ENCODE measurements at regions not wholly inside any gene's neighbourhood (a gene's known extent, or its start where the extent isn't known, plus 50 kb on each side); places are given as distances from the start of the nearest gene placed in this dataset.
"Not testable (repeated sequence)": the region's sequence is repeated elsewhere in the genome, so short reads cannot be mapped to it uniquely, and the experiment has no call there.

DNA sequence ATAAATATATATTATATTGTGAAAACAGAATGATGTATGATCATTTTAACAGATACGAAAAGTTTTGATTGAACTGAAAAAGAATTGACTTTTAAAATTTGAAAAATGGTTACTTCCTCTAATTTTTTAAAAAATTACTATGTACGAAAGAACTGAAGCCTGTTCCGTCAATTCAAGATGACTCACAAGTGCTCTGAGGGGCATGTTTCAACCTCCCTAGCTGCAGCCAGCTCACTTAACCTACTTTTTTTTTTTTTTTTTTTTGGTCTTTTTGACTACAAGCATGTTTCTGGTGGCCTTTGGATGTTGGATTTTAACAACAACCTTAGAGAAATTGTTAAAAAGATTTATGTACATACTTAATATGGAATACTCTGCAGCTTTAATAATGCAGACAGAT, 1139.3 kb downstream of the DIAPH3 start:
- no peak overlapping the region for H3K4me2 ChIP-seq (ENCODE audit: low read depth, low read length, poor library complexity, severe bottlenecking)
- H3K9me3 ChIP-seq (ENCODE audit: low read length): peaks cover 1% of the 10 kb centered on the region; the same call in 1 of the 2 replicates
- H3K27ac ChIP-seq (ENCODE audit: low read length): no peak overlapping the region
- H3K27me3 ChIP-seq (ENCODE audit: low read length): no peaks in the 10 kb centered on the region
- H3K9ac ChIP-seq (ENCODE audit: low read length): no peak overlapping the region
- H3K4me1 ChIP-seq (ENCODE audit: low read length): no peaks in the 10 kb centered on the region
- DNase-seq: no peak
- no peaks in the 10 kb centered on the region for H3K9me2 ChIP-seq (replicated peaks; ENCODE audit: insufficient read depth, low read length)
- H2AFZ ChIP-seq (ENCODE audit: low read length): no peak overlapping the region
- no peak overlapping the region for H3K4me3 ChIP-seq (ENCODE audit: low read length)
- H3K79me2 ChIP-seq (ENCODE audit: low read length): no peaks in the 10 kb centered on the region
- H4K20me1 ChIP-seq (ENCODE audit: insufficient read depth, low read depth, low read length): no peaks in the 10 kb centered on the region
- H3K36me3 ChIP-seq (ENCODE audit: insufficient read depth, low read length): no peaks in the 10 kb centered on the region

DNA sequence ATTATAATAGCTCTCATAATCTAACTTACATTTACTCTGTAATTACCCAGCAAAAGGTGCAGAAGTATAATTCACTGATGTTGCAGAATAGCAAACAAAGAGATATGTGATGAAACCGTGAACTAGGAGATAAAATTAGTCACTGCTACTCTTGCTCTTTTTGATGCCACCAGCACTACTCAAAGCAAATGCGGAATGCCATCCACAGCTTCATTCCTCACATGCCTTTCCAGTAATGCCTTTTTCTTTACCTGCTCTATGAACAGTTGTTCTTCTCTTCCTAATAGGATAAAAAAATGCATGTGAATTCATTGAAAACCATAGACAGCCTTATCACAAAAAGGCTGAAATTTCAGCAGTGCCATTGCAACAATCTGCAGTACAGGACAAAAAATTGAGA, 1129.5 kb downstream of the DIAPH3 start:
- no peak for DNase-seq
- H3K9ac ChIP-seq (ENCODE audit: low read length): no peak overlapping the region
- H4K20me1 ChIP-seq (ENCODE audit: insufficient read depth, low read depth, low read length): no peaks in the 10 kb centered on the region
- no peaks in the 10 kb centered on the region for H3K27me3 ChIP-seq (ENCODE audit: low read length)
- H3K79me2 ChIP-seq (ENCODE audit: low read length): no peaks in the 10 kb centered on the region
- no peaks in the 10 kb centered on the region for H3K9me2 ChIP-seq (replicated peaks; ENCODE audit: insufficient read depth, low read length)
- no peak overlapping the region for H3K27ac ChIP-seq (ENCODE audit: low read length)
- no peak overlapping the region for H2AFZ ChIP-seq (ENCODE audit: low read length)
- no peak overlapping the region for H3K4me2 ChIP-seq (ENCODE audit: low read depth, low read length, poor library complexity, severe bottlenecking)
- no peaks in the 10 kb centered on the region; the same call in 1 of the 2 replicates for H3K36me3 ChIP-seq (ENCODE audit: insufficient read depth, low read length)
- no peaks in the 10 kb centered on the region for H3K4me1 ChIP-seq (ENCODE audit: low read length)
- no peaks in the 10 kb centered on the region; the same call in 1 of the 2 replicates for H3K9me3 ChIP-seq (ENCODE audit: low read length)
- H3K4me3 ChIP-seq (ENCODE audit: low read length): no peak overlapping the region

DNA sequence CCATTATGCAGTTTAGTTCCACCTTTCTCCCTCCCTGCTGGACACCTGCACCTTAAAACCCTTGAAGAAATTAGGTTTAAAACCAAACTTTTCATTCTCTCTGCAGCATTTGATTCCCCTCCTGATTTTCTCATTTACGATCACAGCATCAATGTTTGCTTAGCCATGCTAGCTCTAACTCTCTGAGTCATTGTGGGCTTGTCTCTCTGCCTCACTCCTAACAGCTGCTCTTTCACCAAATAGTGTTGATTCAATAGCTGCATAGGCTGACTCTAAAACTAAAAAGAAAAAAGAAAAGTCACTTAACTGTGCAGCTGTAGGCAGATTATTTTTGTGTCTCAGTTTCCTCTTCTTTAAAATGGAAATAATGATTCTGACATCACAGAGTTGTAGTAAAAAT, 1124.9 kb downstream of the DIAPH3 start:
- H3K36me3 ChIP-seq (ENCODE audit: insufficient read depth, low read length): no peaks in the 10 kb centered on the region; the same call in 1 of the 2 replicates
- no peaks in the 10 kb centered on the region for H3K27me3 ChIP-seq (ENCODE audit: low read length)
- no peak overlapping the region for H3K27ac ChIP-seq (ENCODE audit: low read length)
- DNase-seq: no peak
- no peak overlapping the region for H3K4me3 ChIP-seq (ENCODE audit: low read length)
- no peak overlapping the region for H2AFZ ChIP-seq (ENCODE audit: low read length)
- no peaks in the 10 kb centered on the region for H3K79me2 ChIP-seq (ENCODE audit: low read length)
- no peak overlapping the region for H3K4me2 ChIP-seq (ENCODE audit: low read depth, low read length, poor library complexity, severe bottlenecking)
- no peaks in the 10 kb centered on the region; the same call in 1 of the 2 replicates for H3K9me3 ChIP-seq (ENCODE audit: low read length)
- H4K20me1 ChIP-seq (ENCODE audit: insufficient read depth, low read depth, low read length): no peaks in the 10 kb centered on the region
- H3K9me2 ChIP-seq (replicated peaks; ENCODE audit: insufficient read depth, low read length): no peaks in the 10 kb centered on the region
- H3K9ac ChIP-seq (ENCODE audit: low read length): no peak overlapping the region
- no peaks in the 10 kb centered on the region for H3K4me1 ChIP-seq (ENCODE audit: low read length)

DNA sequence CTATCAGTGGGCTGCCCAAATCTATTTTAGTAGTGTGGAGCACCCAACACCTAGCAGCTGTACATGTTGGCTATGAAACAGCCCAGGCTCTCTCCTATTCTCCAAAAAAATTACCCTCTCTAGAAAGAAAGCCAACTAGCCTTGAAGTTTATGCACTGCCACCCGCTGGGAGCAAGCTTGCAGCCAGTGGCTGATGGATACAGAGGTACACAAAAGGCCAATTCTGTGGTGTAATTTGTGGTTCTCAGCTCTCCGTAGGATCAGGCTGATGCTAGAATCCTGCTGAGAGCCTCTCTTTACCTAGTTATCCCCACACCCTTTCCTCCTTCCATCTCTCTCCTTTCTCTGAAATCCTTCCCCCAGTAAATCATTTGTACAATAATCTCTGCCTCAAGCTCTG, 1120.7 kb downstream of the DIAPH3 start:
- Histone ChIP-seq H3K27ac (ENCODE audit: low read length) (no peak overlapping the region), H2AFZ (ENCODE audit: low read length) (no peak overlapping the region), H3K36me3 (ENCODE audit: insufficient read depth, low read length) (no peaks in the 10 kb centered on the region), H3K4me2 (ENCODE audit: low read depth, low read length, poor library complexity, severe bottlenecking) (no peak overlapping the region), H3K79me2 (ENCODE audit: low read length) (no peaks in the 10 kb centered on the region), H3K9ac (ENCODE audit: low read length) (no peak overlapping the region), H3K9me3 (ENCODE audit: low read length) (peaks cover 5% of the 10 kb centered on the region; the same call in 1 of the 2 replicates), H3K4me3 (ENCODE audit: low read length) (no peak overlapping the region), H3K4me1 (ENCODE audit: low read length) (no peaks in the 10 kb centered on the region), H3K27me3 (ENCODE audit: low read length) (no peaks in the 10 kb centered on the region), H4K20me1 (ENCODE audit: insufficient read depth, low read depth, low read length) (no peaks in the 10 kb centered on the region), H3K9me2 (replicated peaks; ENCODE audit: insufficient read depth, low read length) (no peaks in the 10 kb centered on the region)
- DNase-seq: no peak

DNA sequence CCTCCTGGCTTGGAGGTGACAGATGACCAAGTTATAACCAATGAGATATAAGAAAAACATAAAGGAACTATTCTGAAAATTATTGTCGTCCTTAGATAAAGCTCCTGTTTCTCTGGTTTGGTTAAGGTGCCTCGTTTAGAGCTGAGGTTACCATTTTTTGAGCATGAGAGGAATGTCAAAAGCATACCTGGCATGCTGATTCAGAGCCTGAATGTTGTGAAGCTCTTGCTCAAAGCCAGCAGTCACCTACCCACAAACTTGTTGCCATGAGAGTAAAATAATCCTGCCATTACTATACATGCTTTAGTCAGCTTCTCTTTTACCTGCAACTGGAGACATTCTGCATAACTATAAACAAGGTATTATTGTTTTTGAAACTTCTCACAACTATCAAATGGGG, 1116.2 kb downstream of the DIAPH3 start:
- no peak overlapping the region for H3K27ac ChIP-seq (ENCODE audit: low read length)
- no peaks in the 10 kb centered on the region for H3K9me2 ChIP-seq (replicated peaks; ENCODE audit: insufficient read depth, low read length)
- no peak overlapping the region for H3K4me2 ChIP-seq (ENCODE audit: low read depth, low read length, poor library complexity, severe bottlenecking)
- no peaks in the 10 kb centered on the region for H3K4me1 ChIP-seq (ENCODE audit: low read length)
- no peaks in the 10 kb centered on the region for H3K79me2 ChIP-seq (ENCODE audit: low read length)
- peaks cover 5% of the 10 kb centered on the region; the same call in 1 of the 2 replicates for H3K9me3 ChIP-seq (ENCODE audit: low read length)
- no peak overlapping the region for H3K4me3 ChIP-seq (ENCODE audit: low read length)
- no peak overlapping the region for H3K9ac ChIP-seq (ENCODE audit: low read length)
- H4K20me1 ChIP-seq (ENCODE audit: insufficient read depth, low read depth, low read length): no peaks in the 10 kb centered on the region
- no peaks in the 10 kb centered on the region for H3K27me3 ChIP-seq (ENCODE audit: low read length)
- DNase-seq: no peak
- no peaks in the 10 kb centered on the region for H3K36me3 ChIP-seq (ENCODE audit: insufficient read depth, low read length)
- no peak overlapping the region for H2AFZ ChIP-seq (ENCODE audit: low read length)

DNA sequence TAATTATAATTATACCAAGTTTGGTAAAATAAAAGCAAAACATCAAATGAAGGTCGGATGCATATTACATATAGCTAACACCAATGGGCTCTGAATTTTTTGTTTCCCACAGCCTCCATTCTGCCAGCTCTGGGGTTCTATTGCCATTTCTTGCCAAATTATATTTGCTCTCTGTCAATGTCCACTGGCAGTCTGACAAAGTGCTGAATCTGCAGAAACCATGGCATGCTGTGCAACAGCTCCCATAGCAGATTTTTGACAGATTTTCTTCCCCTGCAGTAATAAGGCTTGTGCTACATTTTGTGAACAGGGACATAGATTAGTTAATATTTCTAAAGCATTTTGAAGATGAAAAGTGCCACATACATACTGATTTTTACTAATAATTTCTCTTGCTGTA, 1102.1 kb downstream of the DIAPH3 start:
- H3K4me2 ChIP-seq (ENCODE audit: low read depth, low read length, poor library complexity, severe bottlenecking): no peak overlapping the region
- DNase-seq: no peak
- H3K79me2 ChIP-seq (ENCODE audit: low read length): no peaks in the 10 kb centered on the region
- H3K9ac ChIP-seq (ENCODE audit: low read length): no peak overlapping the region
- peaks cover 9% of the 10 kb centered on the region for H3K9me3 ChIP-seq (ENCODE audit: low read length)
- H4K20me1 ChIP-seq (ENCODE audit: insufficient read depth, low read depth, low read length): no peaks in the 10 kb centered on the region
- no peak overlapping the region for H3K27ac ChIP-seq (ENCODE audit: low read length)
- H3K4me1 ChIP-seq (ENCODE audit: low read length): no peaks in the 10 kb centered on the region
- H3K36me3 ChIP-seq (ENCODE audit: insufficient read depth, low read length): no peaks in the 10 kb centered on the region
- H3K4me3 ChIP-seq (ENCODE audit: low read length): no peak overlapping the region
- no peak overlapping the region for H2AFZ ChIP-seq (ENCODE audit: low read length)
- no peaks in the 10 kb centered on the region for H3K9me2 ChIP-seq (replicated peaks; ENCODE audit: insufficient read depth, low read length)
- no peaks in the 10 kb centered on the region for H3K27me3 ChIP-seq (ENCODE audit: low read length)

DNA sequence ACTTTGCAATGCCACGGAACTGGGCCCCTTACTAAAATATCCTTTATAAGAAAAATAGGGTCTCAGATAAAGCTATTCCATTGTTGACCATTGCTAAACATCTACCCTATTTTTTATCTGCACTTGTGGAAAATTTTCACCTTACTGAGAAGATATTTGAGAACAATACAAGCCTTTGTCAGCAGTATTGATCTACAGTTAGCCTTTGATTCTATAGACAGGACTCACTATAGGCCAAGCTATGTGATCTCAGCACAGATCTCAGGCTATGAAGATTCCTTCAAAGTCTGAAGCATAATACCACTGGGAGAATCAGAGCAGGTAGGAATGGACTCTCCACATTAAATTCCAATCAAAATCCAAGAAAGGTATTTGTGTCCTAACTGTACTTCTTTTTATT, 1099.7 kb downstream of the DIAPH3 start:
- Histone ChIP-seq H3K36me3 (ENCODE audit: insufficient read depth, low read length) (no peaks in the 10 kb centered on the region), H4K20me1 (ENCODE audit: insufficient read depth, low read depth, low read length) (no peaks in the 10 kb centered on the region), H3K9me3 (ENCODE audit: low read length) (peaks cover 17% of the 10 kb centered on the region), H3K4me3 (ENCODE audit: low read length) (no peak overlapping the region), H3K4me1 (ENCODE audit: low read length) (no peaks in the 10 kb centered on the region), H3K9ac (ENCODE audit: low read length) (no peak overlapping the region), H3K79me2 (ENCODE audit: low read length) (no peaks in the 10 kb centered on the region), H3K27me3 (ENCODE audit: low read length) (no peaks in the 10 kb centered on the region), H3K27ac (ENCODE audit: low read length) (no peak overlapping the region), H3K4me2 (ENCODE audit: low read depth, low read length, poor library complexity, severe bottlenecking) (no peak overlapping the region), H3K9me2 (replicated peaks; ENCODE audit: insufficient read depth, low read length) (no peaks in the 10 kb centered on the region), H2AFZ (ENCODE audit: low read length) (no peak overlapping the region)
- no peak for DNase-seq

DNA sequence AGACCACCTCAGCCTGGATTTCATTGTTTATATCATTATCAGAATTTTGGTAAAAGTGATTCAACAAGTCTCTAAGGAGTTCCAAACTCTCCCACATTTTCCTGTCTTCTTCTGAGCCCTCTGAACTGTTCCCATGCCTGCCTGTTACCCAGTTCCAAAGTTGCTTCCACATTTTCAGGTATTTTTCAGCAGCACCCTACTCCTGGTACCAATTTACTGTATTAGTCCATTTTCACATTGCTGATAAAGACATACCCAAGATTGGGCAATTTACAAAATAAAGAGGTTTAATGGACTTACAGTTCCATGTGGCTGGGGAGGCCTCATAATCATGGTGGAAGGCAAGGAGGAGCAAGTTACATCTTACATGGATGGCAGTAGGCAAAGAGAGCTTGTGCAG, 1087.3 kb downstream of the DIAPH3 start:
- not testable (repeated sequence) for H3K36me3 ChIP-seq (ENCODE audit: insufficient read depth, low read length); H3K27me3 ChIP-seq (ENCODE audit: low read length); H4K20me1 ChIP-seq (ENCODE audit: insufficient read depth, low read depth, low read length); H3K4me2 ChIP-seq (ENCODE audit: low read depth, low read length, poor library complexity, severe bottlenecking); H3K4me3 ChIP-seq (ENCODE audit: low read length); H2AFZ ChIP-seq (ENCODE audit: low read length); H3K79me2 ChIP-seq (ENCODE audit: low read length); H3K9me3 ChIP-seq (ENCODE audit: low read length); H3K27ac ChIP-seq (ENCODE audit: low read length); DNase-seq; H3K9ac ChIP-seq (ENCODE audit: low read length); H3K4me1 ChIP-seq (ENCODE audit: low read length); H3K9me2 ChIP-seq (replicated peaks; ENCODE audit: insufficient read depth, low read length)

DNA sequence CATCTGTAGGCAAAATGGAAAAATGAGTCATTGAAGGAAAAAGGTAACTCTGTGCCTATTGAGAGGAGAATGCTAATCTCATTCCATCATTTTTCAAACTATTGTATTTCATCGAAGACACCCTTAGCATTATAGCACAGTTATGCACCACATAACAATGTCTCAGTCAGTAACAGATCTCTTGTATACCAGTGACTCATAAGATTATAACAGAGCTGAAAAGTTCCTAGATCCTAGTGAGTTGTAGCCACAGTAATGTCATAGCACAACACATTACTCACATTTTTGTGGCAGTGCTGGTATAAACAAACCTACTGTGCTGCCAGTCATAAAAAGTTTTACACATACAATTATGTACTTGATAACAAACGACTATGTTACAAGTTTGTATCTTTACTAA, 1077.6 kb downstream of the DIAPH3 start:
- no peak overlapping the region for H3K4me2 ChIP-seq (ENCODE audit: low read depth, low read length, poor library complexity, severe bottlenecking)
- H2AFZ ChIP-seq (ENCODE audit: low read length): no peak overlapping the region
- peaks cover 20% of the 10 kb centered on the region; the same call in 1 of the 2 replicates for H3K9me3 ChIP-seq (ENCODE audit: low read length)
- H3K9ac ChIP-seq (ENCODE audit: low read length): no peak overlapping the region
- no peaks in the 10 kb centered on the region for H3K79me2 ChIP-seq (ENCODE audit: low read length)
- no peaks in the 10 kb centered on the region for H3K9me2 ChIP-seq (replicated peaks; ENCODE audit: insufficient read depth, low read length)
- no peak for DNase-seq
- no peaks in the 10 kb centered on the region for H3K27me3 ChIP-seq (ENCODE audit: low read length)
- H3K36me3 ChIP-seq (ENCODE audit: insufficient read depth, low read length): no peaks in the 10 kb centered on the region
- no peaks in the 10 kb centered on the region for H4K20me1 ChIP-seq (ENCODE audit: insufficient read depth, low read depth, low read length)
- no peak overlapping the region for H3K27ac ChIP-seq (ENCODE audit: low read length)
- no peaks in the 10 kb centered on the region for H3K4me1 ChIP-seq (ENCODE audit: low read length)
- no peak overlapping the region for H3K4me3 ChIP-seq (ENCODE audit: low read length)
